HUES48 (cell line): ENCODE measurements at regions not wholly inside any gene's neighbourhood (a gene's known extent, or its start where the extent isn't known, plus 50 kb on each side); places are given as distances from the start of the nearest gene placed in this dataset.

Experiments
- H3K27ac ChIP-seq: one replicate; pipeline ENCODE4 v1.7.0; 2013; ENCODE audit warnings: low read depth, low read length, inconsistent platforms
- H3K27me3 ChIP-seq: 2 replicates; pipeline ENCODE4 v1.6.1; 2013; ENCODE audit warnings: mild to moderate bottlenecking, low read length; ENCODE audit not compliant: control insufficient read depth, insufficient read depth
- H3K36me3 ChIP-seq: 2 replicates; pipeline ENCODE4 v1.6.1; 2013; ENCODE audit warnings: low read length; ENCODE audit not compliant: control insufficient read depth, insufficient read depth
- H3K4me1 ChIP-seq: 2 replicates; pipeline ENCODE4 v1.6.1; 2013; ENCODE audit warnings: mild to moderate bottlenecking, low read length; ENCODE audit not compliant: control insufficient read depth, insufficient read depth
- H3K4me3 ChIP-seq: 2 replicates; pipeline ENCODE4 v1.5.1; 2013; ENCODE audit warnings: mild to moderate bottlenecking, low read depth, low read length
- H3K9ac ChIP-seq: 2 replicates; pipeline ENCODE4 v1.6.1; 2013; ENCODE audit warnings: mild to moderate bottlenecking, low read depth, low read length, moderate library complexity
- H3K9me3 ChIP-seq: 2 replicates; pipeline ENCODE4 v1.6.1; 2013; ENCODE audit warnings: low read length; ENCODE audit not compliant: control insufficient read depth, insufficient read depth

DNA sequence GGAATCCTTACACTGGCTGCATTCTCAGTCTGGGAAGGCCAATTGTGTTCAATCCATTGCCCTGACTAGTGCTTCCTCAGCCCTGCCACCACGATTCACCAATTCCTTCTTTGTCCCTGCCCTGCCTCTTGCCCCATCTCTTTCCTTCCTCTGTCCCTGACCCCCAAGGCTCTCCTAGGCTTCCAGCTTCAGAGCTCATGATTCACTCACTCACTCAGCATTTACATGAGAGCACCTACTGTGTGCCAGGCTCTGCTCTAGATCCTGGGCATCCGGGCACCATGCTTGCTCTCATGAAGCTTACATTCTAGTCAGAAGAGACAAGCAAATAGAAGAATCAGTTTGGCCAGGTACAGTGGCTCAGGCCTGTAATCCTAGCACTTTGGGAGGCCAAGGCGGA, 489.5 kb upstream of the JARID2 start:
- Histone ChIP-seq H3K27me3 (no peaks in the 10 kb centered on the region), H3K9me3 (no peaks in the 10 kb centered on the region), H3K27ac (no peak overlapping the region), H3K4me3 (no peak overlapping the region), H3K9ac (no peak overlapping the region), H3K4me1 (0 out of 2 replicates have a peak, but pooled peaks cover 5% of the 10 kb centered on the region), H3K36me3 (no peaks in the 10 kb centered on the region)

GRCh38 chr6:14757014-14757413, 488.9 kb upstream of the JARID2 start:
- Histone ChIP-seq H3K4me3 (no peak overlapping the region), H3K9me3 (no peaks in the 10 kb centered on the region), H3K27ac (no peak overlapping the region), H3K27me3 (no peaks in the 10 kb centered on the region), H3K36me3 (no peaks in the 10 kb centered on the region), H3K4me1 (0 out of 2 replicates have a peak, but pooled peaks cover 5% of the 10 kb centered on the region), H3K9ac (no peak overlapping the region)

GRCh38 chr6:14757418-14757817, 488.5 kb upstream of the JARID2 start:
- no peak overlapping the region for H3K9ac ChIP-seq
- H3K27ac ChIP-seq, result no peak overlapping the region
- 0 out of 2 replicates have a peak, but pooled peaks cover 5% of the 10 kb centered on the region for H3K4me1 ChIP-seq
- H3K4me3 ChIP-seq, result no peak overlapping the region
- H3K9me3 ChIP-seq, result no peaks in the 10 kb centered on the region
- no peaks in the 10 kb centered on the region for H3K36me3 ChIP-seq
- no peaks in the 10 kb centered on the region for H3K27me3 ChIP-seq

DNA sequence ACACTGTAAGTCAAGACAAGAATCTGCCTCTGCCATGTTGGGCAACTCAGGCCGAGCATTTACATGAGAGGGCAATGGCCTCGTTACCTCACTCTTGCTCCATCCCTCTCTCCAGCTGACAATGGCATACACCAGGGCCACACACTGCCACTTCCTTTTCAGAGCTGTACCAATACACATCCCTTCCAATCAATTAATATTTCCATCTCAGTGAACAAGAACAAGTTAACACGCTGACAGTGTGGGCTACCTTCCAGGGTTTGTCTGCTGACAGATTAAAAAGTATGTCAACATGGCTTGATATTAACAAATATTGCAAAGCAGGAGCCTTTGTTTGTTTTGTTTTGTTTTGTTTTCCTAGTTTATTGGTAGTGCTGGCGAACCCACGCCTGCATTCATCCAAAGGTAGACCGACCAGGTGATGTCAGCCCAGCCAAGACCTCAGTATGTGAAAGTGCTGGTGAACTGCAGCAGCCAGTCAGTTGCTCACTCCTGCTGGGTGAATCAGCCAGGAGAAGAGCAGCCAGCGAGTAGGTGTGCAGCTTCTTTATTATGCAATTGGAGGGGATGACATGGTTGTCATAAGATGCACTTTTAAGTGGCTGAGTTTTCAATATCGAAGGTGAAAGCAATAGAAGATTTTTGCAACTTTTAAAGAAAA, 487.3 kb upstream of the JARID2 start:
- Histone ChIP-seq H3K9ac (no peak overlapping the region), H3K4me3 (no peak overlapping the region), H3K9me3 (no peaks in the 10 kb centered on the region), H3K36me3 (no peaks in the 10 kb centered on the region), H3K27me3 (no peaks in the 10 kb centered on the region), H3K4me1 (0 out of 2 replicates have a peak, but pooled peaks cover 5% of the 10 kb centered on the region), H3K27ac (no peak overlapping the region)

GRCh38 chr6:14759976-14760672, 485.7 kb upstream of the JARID2 start:
- 0 out of 2 replicates have a peak, but pooled peaks cover 5% of the 10 kb centered on the region for H3K4me1 ChIP-seq
- H3K9me3 ChIP-seq, result no peaks in the 10 kb centered on the region
- H3K4me3 ChIP-seq, result no peak overlapping the region
- H3K27me3 ChIP-seq, result no peaks in the 10 kb centered on the region
- no peak overlapping the region for H3K9ac ChIP-seq
- no peaks in the 10 kb centered on the region for H3K36me3 ChIP-seq
- no peak overlapping the region for H3K27ac ChIP-seq

GRCh38 chr6:14762077-14762476, 483.8 kb upstream of the JARID2 start:
- H3K9ac ChIP-seq, result no peak overlapping the region

GRCh38 chr6:14763139-14763538, 482.7 kb upstream of the JARID2 start:
- H3K27ac ChIP-seq, result no peak overlapping the region
- no peaks in the 10 kb centered on the region for H3K27me3 ChIP-seq
- H3K4me1 ChIP-seq, result peaks cover 5% of the 10 kb centered on the region; the same call in 1 of the 2 replicates
- H3K4me3 ChIP-seq, result no peak overlapping the region
- no peaks in the 10 kb centered on the region for H3K9me3 ChIP-seq
- H3K9ac ChIP-seq, result no peak overlapping the region
- H3K36me3 ChIP-seq, result no peaks in the 10 kb centered on the region

More at GRCh38 chr6:14762077-14762476, 483.8 kb upstream of the JARID2 start:
- Histone ChIP-seq H3K4me3 (no peak overlapping the region), H3K27me3 (no peaks in the 10 kb centered on the region), H3K9me3 (no peaks in the 10 kb centered on the region), H3K36me3 (no peaks in the 10 kb centered on the region), H3K4me1 (0 out of 2 replicates have a peak, but pooled peaks cover 5% of the 10 kb centered on the region), H3K27ac (no peak overlapping the region)

GRCh38 chr6:14763616-14764015, 482.3 kb upstream of the JARID2 start:
- Histone ChIP-seq H3K9me3 (no peaks in the 10 kb centered on the region), H3K27me3 (no peaks in the 10 kb centered on the region), H3K4me3 (no peak overlapping the region), H3K36me3 (no peaks in the 10 kb centered on the region), H3K9ac (no peak overlapping the region), H3K4me1 (peaks cover under 1% of the 10 kb centered on the region; the same call in 1 of the 2 replicates), H3K27ac (no peak overlapping the region)

DNA sequence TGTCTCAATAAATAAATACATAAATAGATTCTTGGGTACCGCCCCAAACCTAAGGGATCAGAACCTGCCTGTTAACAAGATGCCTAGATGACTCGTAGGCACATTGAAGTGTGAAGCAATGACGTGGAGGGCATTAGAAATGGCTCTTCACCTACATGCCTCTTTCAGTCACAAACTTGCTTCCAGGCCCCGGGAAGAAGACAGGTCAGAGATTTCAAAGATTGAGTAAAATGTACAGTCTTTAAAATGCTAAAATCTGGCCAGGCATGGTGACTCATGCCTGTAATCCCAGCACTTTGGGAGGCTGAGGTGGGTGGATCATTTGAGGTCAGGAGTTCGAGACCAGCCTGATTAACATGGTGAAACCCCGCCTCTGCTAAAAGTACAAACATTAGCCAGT, 480.8 kb upstream of the JARID2 start:
- Histone ChIP-seq H3K9me3 (no peaks in the 10 kb centered on the region), H3K4me1 (no peaks in the 10 kb centered on the region; the same call in 1 of the 2 replicates), H3K9ac (no peak overlapping the region), H3K27me3 (no peaks in the 10 kb centered on the region), H3K4me3 (no peak overlapping the region), H3K36me3 (no peaks in the 10 kb centered on the region), H3K27ac (no peak overlapping the region)

- no peaks in the 10 kb centered on the region; the same call in 1 of the 2 replicates for H3K4me1 ChIP-seq
- no peak overlapping the region for H3K27ac ChIP-seq
- H3K9me3 ChIP-seq, result no peaks in the 10 kb centered on the region
- H3K4me3 ChIP-seq, result no peak overlapping the region
- H3K36me3 ChIP-seq, result no peaks in the 10 kb centered on the region
- no peaks in the 10 kb centered on the region for H3K27me3 ChIP-seq
- H3K9ac ChIP-seq, result no peak overlapping the region
Observed at GRCh38 chr6:14765721-14766390, 480.0 kb upstream of the JARID2 start.
